PC-3 (cell line): ENCODE measurements at regions not wholly inside any gene's neighbourhood (a gene's known extent, or its start where the extent isn't known, plus 50 kb on each side); places are given as distances from the start of the nearest gene placed in this dataset.

Experiments used
- ATAC-seq: fragments of 200-7000 bp; cut with Tn5 transposase; 2 replicates; pipeline ENCODE4 v1.9.1; 2020; ENCODE audit warnings: mild to moderate bottlenecking, moderate library complexity
- BruUV-seq: library from RNA; stranded (reverse); fragments of 400-500 nt; replicated peaks from 2 replicates; lab custom pipeline; 2021; lab: Mats Ljungman, UMichigan
- CTCF ChIA-PET: fragments of 300-600 bp; sonication (Branson Sonifier 250); formaldehyde crosslinking; loops from one replicate; lab custom pipeline; 2022; ENCODE audit warnings: antibody characterized with exemption; lab: Charles Lee
- POLR2A ChIA-PET: fragments of 300-600 bp; sonication (Branson Sonifier 250); formaldehyde crosslinking; loops from one replicate; lab custom pipeline; 2022; ENCODE audit warnings: antibody characterized with exemption; ENCODE audit not compliant: unreplicated experiment; lab: Charles Lee
- DNase-seq: peaks from one replicate; pipeline ENCODE4 v3.0.0-alpha.2; 2015
- H2AFZ ChIP-seq: fragments of 300-600 bp; sonication (generic); 2 replicates; pipeline ENCODE4 v1.6.0; 2016; ENCODE audit warnings: antibody characterized with exemption, low read length
- H3F3A ChIP-seq: fragments of 300-600 bp; sonication (generic); one replicate; pipeline ENCODE4 v1.6.0; 2017; ENCODE audit warnings: antibody characterized with exemption, low read length, control low read depth, mild to moderate bottlenecking; ENCODE audit not compliant: unreplicated experiment
- H3K27ac ChIP-seq: fragments of 300-600 bp; sonication (generic); 2 replicates; pipeline ENCODE4 v1.5.1; 2016; ENCODE audit warnings: mild to moderate bottlenecking, low read length
- H3K27me3 ChIP-seq: fragments of 300-600 bp; sonication (generic); 2 replicates; pipeline ENCODE4 v1.6.1; 2016; ENCODE audit warnings: low read length, mixed read lengths
- H3K36me3 ChIP-seq: fragments of 300-600 bp; sonication (generic); 2 replicates; pipeline ENCODE4 v1.6.1; 2016; ENCODE audit warnings: low read depth, mixed run types, low read length, mixed read lengths
- H3K4me1 ChIP-seq: fragments of 300-600 bp; sonication (generic); 2 replicates; pipeline ENCODE4 v1.5.1; 2016; ENCODE audit warnings: low read length; ENCODE audit not compliant: insufficient read depth
- H3K4me2 ChIP-seq: fragments of 300-600 bp; sonication (generic); 2 replicates; pipeline ENCODE4 v1.6.0; 2016; ENCODE audit warnings: low read length
- H3K4me3 ChIP-seq: fragments of 300-600 bp; sonication (generic); 2 replicates; pipeline ENCODE4 v1.5.1; 2016; ENCODE audit warnings: mild to moderate bottlenecking, low read length, mixed read lengths
- H3K79me2 ChIP-seq: fragments of 300-600 bp; sonication (generic); 2 replicates; pipeline ENCODE4 v1.6.1; 2017; ENCODE audit warnings: low read length, mixed read lengths
- H3K9ac ChIP-seq: fragments of 300-600 bp; sonication (generic); 2 replicates; pipeline ENCODE4 v1.6.0; 2016; ENCODE audit warnings: mild to moderate bottlenecking, low read length
- H3K9me2 ChIP-seq: fragments of 300-600 bp; sonication (generic); replicated peaks from 2 replicates; pipeline ENCODE4 v1.6.1; 2016; ENCODE audit warnings: mixed run types, low read length, mixed read lengths
- H3K9me3 ChIP-seq: fragments of 300-600 bp; sonication (generic); 2 replicates; pipeline ENCODE4 v1.6.1; 2016; ENCODE audit warnings: low read length, mixed read lengths
- H4K20me1 ChIP-seq: fragments of 300-600 bp; sonication (generic); 2 replicates; pipeline ENCODE4 v1.6.1; 2016; ENCODE audit warnings: low read length, mixed read lengths
- EZH2 ChIP-seq: fragments of 300-600 bp; sonication (generic); IDR thresholded peaks from one replicate; pipeline ENCODE4 v1.6.1; 2017; ENCODE audit warnings: antibody characterized with exemption, mild to moderate bottlenecking, low read length; ENCODE audit not compliant: unreplicated experiment
- EZH2phosphoT487 ChIP-seq: fragments of 300-600 bp; sonication (generic); IDR thresholded peaks from 2 replicates; pipeline ENCODE4 v1.6.1; 2018; ENCODE audit warnings: mild to moderate bottlenecking, antibody characterized with exemption, low read length, borderline replicate concordance
- intact Hi-C: fragments of 100-400 bp; cut with micrococcal nuclease; formaldehyde crosslinking; loops from 2 replicates; pipeline ENCODE4 v1.9.0; 2023
- TF ChIP-seq, protein P1 (sequence below): fragments of 300-600 bp; sonication (generic); conservative IDR thresholded peaks from 2 replicates; pipeline ENCODE4 v1.5.1; 2017; ENCODE audit warnings: antibody characterized with exemption, low read depth, mild to moderate bottlenecking, low read length

DNA sequence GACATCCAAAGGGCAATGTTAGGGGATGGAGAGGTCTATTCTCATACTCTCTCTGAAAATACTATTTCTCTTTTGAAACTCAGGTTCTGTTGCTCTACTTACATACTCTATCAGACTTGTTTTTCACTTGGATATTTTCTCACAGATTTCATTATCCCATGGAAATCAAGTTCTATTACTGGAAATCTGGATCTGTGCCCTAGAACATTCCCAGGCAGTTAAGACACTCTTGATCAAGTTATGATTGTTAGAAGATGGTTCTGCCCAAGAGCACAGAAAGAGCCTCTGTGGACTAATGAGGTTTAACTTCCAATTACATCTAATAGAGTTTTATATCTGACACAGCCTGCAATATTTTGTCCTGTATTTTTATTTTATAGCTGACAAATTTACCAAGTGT lies 591.0 kb upstream of the ATP2B1 start:
- Histone ChIP-seq H3K27me3 (no peaks in the 10 kb centered on the region), H3K9ac (no peak overlapping the region), H4K20me1 (no peaks in the 10 kb centered on the region), H3K79me2 (no peaks in the 10 kb centered on the region), H3K9me2 (no peaks in the 10 kb centered on the region), H2AFZ (no peak overlapping the region), H3K9me3 (no peaks in the 10 kb centered on the region), H3K36me3 (no peaks in the 10 kb centered on the region), H3K4me2 (no peak overlapping the region), H3K4me1 (no peaks in the 10 kb centered on the region), H3K27ac (no peak overlapping the region), H3K4me3 (no peak overlapping the region), H3F3A (no peaks in the 10 kb centered on the region)
- ATAC-seq, result no peak
- BruUV-seq, result no TSS peak
- POLR2A ChIA-PET, result no interaction called here
- CTCF ChIA-PET, result no interaction called here
- intact Hi-C loops, result no loop called here
- no peak for DNase-seq
- no peak for TF ChIP-seq EZH2
- TF ChIP-seq, protein P1, sequence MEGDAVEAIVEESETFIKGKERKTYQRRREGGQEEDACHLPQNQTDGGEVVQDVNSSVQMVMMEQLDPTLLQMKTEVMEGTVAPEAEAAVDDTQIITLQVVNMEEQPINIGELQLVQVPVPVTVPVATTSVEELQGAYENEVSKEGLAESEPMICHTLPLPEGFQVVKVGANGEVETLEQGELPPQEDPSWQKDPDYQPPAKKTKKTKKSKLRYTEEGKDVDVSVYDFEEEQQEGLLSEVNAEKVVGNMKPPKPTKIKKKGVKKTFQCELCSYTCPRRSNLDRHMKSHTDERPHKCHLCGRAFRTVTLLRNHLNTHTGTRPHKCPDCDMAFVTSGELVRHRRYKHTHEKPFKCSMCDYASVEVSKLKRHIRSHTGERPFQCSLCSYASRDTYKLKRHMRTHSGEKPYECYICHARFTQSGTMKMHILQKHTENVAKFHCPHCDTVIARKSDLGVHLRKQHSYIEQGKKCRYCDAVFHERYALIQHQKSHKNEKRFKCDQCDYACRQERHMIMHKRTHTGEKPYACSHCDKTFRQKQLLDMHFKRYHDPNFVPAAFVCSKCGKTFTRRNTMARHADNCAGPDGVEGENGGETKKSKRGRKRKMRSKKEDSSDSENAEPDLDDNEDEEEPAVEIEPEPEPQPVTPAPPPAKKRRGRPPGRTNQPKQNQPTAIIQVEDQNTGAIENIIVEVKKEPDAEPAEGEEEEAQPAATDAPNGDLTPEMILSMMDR, result no peak
- no peak for TF ChIP-seq EZH2phosphoT487

DNA sequence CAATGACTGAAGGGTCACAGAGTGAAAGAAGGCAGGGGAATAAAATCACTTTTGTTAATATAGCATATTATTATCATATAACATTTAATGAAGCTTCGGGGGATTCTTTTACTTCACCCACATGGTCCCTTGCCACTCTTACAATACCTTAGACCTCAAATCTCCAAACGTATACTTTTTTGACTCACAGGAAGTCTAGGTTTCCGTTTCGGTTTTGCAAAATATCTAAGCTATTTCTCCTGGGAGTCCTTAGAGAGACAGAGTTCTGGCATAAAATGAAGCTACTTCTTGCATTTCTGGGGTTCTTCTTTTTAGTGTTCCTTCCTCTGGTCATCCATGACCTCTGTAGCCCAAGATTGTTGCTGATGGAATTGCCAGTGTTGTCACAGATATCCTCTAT lies 590.5 kb upstream of the ATP2B1 start:
- DNase-seq (no peak), ATAC-seq (no peak)
- BruUV-seq, result no TSS peak
- ChIA-PET CTCF (no interaction called here), POLR2A (no interaction called here)
- TF ChIP-seq EZH2 (no peak), EZH2phosphoT487 (no peak)
- TF ChIP-seq, protein P1, result no peak
- Histone ChIP-seq H3K27ac (no peak overlapping the region), H3K4me3 (no peak overlapping the region), H3K9me2 (no peaks in the 10 kb centered on the region), H3K4me1 (no peaks in the 10 kb centered on the region), H3K9me3 (no peaks in the 10 kb centered on the region), H4K20me1 (no peaks in the 10 kb centered on the region), H3K4me2 (no peak overlapping the region), H3K9ac (no peak overlapping the region), H2AFZ (no peak overlapping the region), H3F3A (no peaks in the 10 kb centered on the region), H3K79me2 (no peaks in the 10 kb centered on the region), H3K36me3 (no peaks in the 10 kb centered on the region), H3K27me3 (no peaks in the 10 kb centered on the region)
- intact Hi-C loops, result no loop called here

DNA sequence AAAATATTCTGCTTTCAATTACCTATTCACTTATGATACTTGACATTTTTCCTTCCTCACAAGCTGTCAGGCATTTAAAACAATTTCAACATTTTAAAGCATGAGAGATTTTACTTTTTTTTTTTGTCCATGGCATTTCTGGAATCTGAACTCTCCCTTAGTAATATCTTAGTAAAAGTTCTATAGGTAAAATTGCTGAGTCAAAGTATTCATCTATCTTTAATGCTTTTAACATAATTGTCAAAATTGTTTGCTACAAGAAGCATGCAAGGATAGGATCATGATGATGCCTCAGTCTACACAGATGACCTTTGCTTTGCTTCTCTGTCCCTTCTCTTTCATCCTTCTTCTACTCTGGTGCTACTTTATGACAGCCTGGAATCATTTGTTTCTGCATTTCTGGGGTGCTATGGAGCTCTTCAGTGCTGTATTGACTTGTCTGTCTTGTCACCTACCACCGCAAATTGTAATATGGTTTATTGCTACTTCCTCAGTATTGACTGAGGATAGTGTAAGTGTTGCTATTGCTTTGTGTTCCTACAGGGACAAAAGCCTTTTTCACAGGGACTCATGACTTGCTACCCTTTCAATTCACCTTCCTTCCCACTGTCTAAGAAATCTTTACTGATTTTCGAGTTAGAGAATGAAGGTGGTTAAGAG lies 589.8 kb upstream of the ATP2B1 start:
- CTCF ChIA-PET, result no interaction called here
- intact Hi-C loops, result no loop called here
- Histone ChIP-seq H3K4me2 (no peak overlapping the region), H3K9me2 (no peaks in the 10 kb centered on the region), H3K4me3 (no peak overlapping the region), H3K27me3 (no peaks in the 10 kb centered on the region), H2AFZ (no peak overlapping the region), H3K9me3 (no peaks in the 10 kb centered on the region), H4K20me1 (no peaks in the 10 kb centered on the region), H3F3A (no peaks in the 10 kb centered on the region), H3K4me1 (no peaks in the 10 kb centered on the region), H3K79me2 (no peaks in the 10 kb centered on the region), H3K27ac (no peak overlapping the region), H3K9ac (no peak overlapping the region), H3K36me3 (no peaks in the 10 kb centered on the region)
- TF ChIP-seq EZH2, result no peak
- TF ChIP-seq, protein P1, result no peak
- no peak for TF ChIP-seq EZH2phosphoT487
- ATAC-seq, result no peak
- POLR2A ChIA-PET, result no interaction called here
- DNase-seq, result no peak
- BruUV-seq, result no TSS peak
